GM12878 (cell line): ENCODE measurements at regions not wholly inside any gene's neighbourhood (a gene's known extent, or its start where the extent isn't known, plus 50 kb on each side); places are given as distances from the start of the nearest gene placed in this dataset.

Source experiments
- BCL11A ChIP-seq: IDR thresholded peaks from 2 replicates; pipeline ENCODE4 v1.6.1; 2011; ENCODE audit warnings: low read depth, low read length
- CHD2 ChIP-seq: IDR thresholded peaks from 2 replicates; pipeline ENCODE4 v1.6.1; 2011; ENCODE audit warnings: low read depth, low read length, improper control_type of control experiment, borderline replicate concordance
- CTCF ChIP-seq, 3 experiments: IDR thresholded peaks in 2 of 3; conservative IDR thresholded peaks in 1 of 3; 2 replicates each; pipeline ENCODE4 v1.5.1; 2011; ENCODE audit warnings: low read depth in 3 of 3, low read length in 3 of 3, mild to moderate bottlenecking in 3 of 3, control low read depth in 2 of 3, moderate library complexity in 2 of 3, inconsistent platforms in 1 of 3, mixed read lengths in 1 of 3; ENCODE audit not compliant: control insufficient read depth in 2 of 3, insufficient read depth in 1 of 3; ENCODE audit errors: extremely low read depth in 1 of 3
- EP300 ChIP-seq, 2 experiments: fragments of 150-350 bp in 1 of 2; IDR thresholded peaks; 2 replicates each; pipeline ENCODE4 v1.6.1; 2011 to 2012; ENCODE audit warnings: low read depth in 2 of 2, low read length in 2 of 2, borderline replicate concordance in 1 of 2, improper control_type of control experiment in 1 of 2, inconsistent platforms in 1 of 2; ENCODE audit not compliant: control insufficient read depth in 1 of 2
- ETV6 ChIP-seq, 2 experiments: fragments of 450-650 bp in 1 of 2; IDR thresholded peaks in 1 of 2; conservative IDR thresholded peaks in 1 of 2; 2 replicates each; pipeline ENCODE4 v1.6.1; 2014; ENCODE audit warnings: antibody characterized with exemption in 1 of 2, borderline replicate concordance in 1 of 2, low read depth in 1 of 2, mild to moderate bottlenecking in 1 of 2, moderate library complexity in 1 of 2
- MXI1 ChIP-seq: fragments of 150-350 bp; IDR thresholded peaks from 2 replicates; pipeline ENCODE4 v1.6.1; 2011; ENCODE audit warnings: low read depth, mild to moderate bottlenecking, inconsistent platforms, low read length, improper control_type of control experiment
- NR2F1 ChIP-seq: fragments of 450-650 bp; conservative IDR thresholded peaks from 2 replicates; pipeline ENCODE4 v1.6.1; 2017; ENCODE audit warnings: mild to moderate bottlenecking
- NRF1 ChIP-seq: conservative IDR thresholded peaks from 2 replicates; pipeline ENCODE4 v1.6.1; 2011; ENCODE audit warnings: mild to moderate bottlenecking, low read depth, low read length, improper control_type of control experiment
- SP1 ChIP-seq: IDR thresholded peaks from one replicate; pipeline ENCODE4 v1.6.1; 2011; ENCODE audit warnings: low read depth, low read length
- SRF ChIP-seq, 2 experiments: IDR thresholded peaks; 2 replicates each; pipeline ENCODE4 v1.6.1; 2011; ENCODE audit warnings: low read depth in 2 of 2, low read length in 2 of 2, mild to moderate bottlenecking in 1 of 2, moderate library complexity in 1 of 2
- SUZ12 ChIP-seq: fragments of 200-600 bp; sonication (generic); IDR thresholded peaks from one replicate; pipeline ENCODE4 v1.6.1; 2018; ENCODE audit warnings: antibody characterized with exemption, mild to moderate bottlenecking; ENCODE audit not compliant: unreplicated experiment
- TF ChIP-seq, protein P1 (sequence below): IDR thresholded peaks from 2 replicates; pipeline ENCODE4 v1.6.1; 2012; ENCODE audit warnings: low read depth, low read length, improper control_type of control experiment
- TF ChIP-seq, protein P2 (sequence below): fragments of 450-650 bp; IDR thresholded peaks from 2 replicates; pipeline ENCODE4 v1.6.1; 2017; ENCODE audit warnings: antibody characterized with exemption, mild to moderate bottlenecking, moderate library complexity

DNA sequence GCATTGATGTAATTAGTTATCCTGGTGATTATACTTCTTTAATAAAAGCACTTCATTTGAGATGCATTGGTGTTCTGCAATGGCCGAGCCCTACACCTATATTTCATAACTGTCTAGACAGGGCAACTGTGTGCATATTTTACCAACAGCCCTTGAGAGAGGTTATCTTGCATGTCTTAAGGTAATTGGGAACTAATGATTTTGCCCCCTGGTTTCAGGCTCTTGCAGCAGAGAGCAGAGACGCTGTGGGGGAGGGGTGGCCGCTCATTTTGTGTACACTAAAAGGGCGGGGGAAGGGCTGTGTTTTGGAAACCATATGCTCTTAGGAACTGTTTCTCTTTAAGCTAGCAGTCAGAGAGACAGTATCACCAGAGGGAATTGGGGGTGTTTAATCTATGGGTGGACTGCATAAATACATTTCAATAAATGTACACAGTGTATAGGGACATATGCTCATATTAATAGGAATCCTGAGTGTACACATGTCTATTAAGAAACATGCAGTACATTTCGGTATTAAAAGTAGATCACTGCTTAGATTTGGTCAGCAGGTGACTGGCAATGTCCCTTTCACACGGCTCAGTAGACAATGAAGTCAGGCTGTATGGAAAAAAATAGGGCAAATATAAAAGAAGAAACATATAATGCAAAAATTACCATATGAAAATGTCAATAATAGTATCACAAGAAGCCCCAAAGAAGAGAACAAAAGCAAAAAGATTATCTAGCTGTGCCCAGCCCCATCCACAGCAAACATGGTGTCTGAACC lies 402.9 kb upstream of the CITED2 start:
- TF ChIP-seq CTCF (IDR thresholded peaks at IDR 0.05 in 2 of 3, conservative IDR thresholded peaks at IDR 0.05 in 1 of 3; ENCODE audit: control insufficient read depth in 2 of 3, extremely low read depth in 1 of 3, insufficient read depth in 1 of 3, low read depth in 3 of 3, low read length in 3 of 3), result no peak
- TF ChIP-seq, protein P1, sequence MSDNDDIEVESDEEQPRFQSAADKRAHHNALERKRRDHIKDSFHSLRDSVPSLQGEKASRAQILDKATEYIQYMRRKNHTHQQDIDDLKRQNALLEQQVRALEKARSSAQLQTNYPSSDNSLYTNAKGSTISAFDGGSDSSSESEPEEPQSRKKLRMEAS, result no peak
- TF ChIP-seq, protein P2, sequence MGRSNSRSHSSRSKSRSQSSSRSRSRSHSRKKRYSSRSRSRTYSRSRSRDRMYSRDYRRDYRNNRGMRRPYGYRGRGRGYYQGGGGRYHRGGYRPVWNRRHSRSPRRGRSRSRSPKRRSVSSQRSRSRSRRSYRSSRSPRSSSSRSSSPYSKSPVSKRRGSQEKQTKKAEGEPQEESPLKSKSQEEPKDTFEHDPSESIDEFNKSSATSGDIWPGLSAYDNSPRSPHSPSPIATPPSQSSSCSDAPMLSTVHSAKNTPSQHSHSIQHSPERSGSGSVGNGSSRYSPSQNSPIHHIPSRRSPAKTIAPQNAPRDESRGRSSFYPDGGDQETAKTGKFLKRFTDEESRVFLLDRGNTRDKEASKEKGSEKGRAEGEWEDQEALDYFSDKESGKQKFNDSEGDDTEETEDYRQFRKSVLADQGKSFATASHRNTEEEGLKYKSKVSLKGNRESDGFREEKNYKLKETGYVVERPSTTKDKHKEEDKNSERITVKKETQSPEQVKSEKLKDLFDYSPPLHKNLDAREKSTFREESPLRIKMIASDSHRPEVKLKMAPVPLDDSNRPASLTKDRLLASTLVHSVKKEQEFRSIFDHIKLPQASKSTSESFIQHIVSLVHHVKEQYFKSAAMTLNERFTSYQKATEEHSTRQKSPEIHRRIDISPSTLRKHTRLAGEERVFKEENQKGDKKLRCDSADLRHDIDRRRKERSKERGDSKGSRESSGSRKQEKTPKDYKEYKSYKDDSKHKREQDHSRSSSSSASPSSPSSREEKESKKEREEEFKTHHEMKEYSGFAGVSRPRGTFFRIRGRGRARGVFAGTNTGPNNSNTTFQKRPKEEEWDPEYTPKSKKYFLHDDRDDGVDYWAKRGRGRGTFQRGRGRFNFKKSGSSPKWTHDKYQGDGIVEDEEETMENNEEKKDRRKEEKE, result no peak
- no peak for TF ChIP-seq MXI1
- no peak for TF ChIP-seq BCL11A
- TF ChIP-seq SP1, result no peak
- no peak for TF ChIP-seq NRF1
- TF ChIP-seq NR2F1, result no peak
- TF ChIP-seq SUZ12, result no peak
- TF ChIP-seq SRF (IDR thresholded peaks at IDR 0.05; ENCODE audit: low read depth in 2 of 2, low read length in 2 of 2), result no peak
- no peak for TF ChIP-seq EP300 (IDR thresholded peaks at IDR 0.05; ENCODE audit: borderline replicate concordance in 1 of 2, control insufficient read depth in 1 of 2, low read depth in 2 of 2, low read length in 2 of 2)
- no peak for TF ChIP-seq ETV6 (conservative IDR thresholded peaks at IDR 0.05 in 1 of 2, IDR thresholded peaks at IDR 0.05 in 1 of 2; ENCODE audit: borderline replicate concordance in 1 of 2, low read depth in 1 of 2)
- no peak for TF ChIP-seq CHD2
